Hepatocyte (in vitro differentiated cells): ENCODE measurements at regions not wholly inside any gene's neighbourhood (a gene's known extent, or its start where the extent isn't known, plus 50 kb on each side); places are given as distances from the start of the nearest gene placed in this dataset.

Experiments used
- EZH2 ChIP-seq: fragments of 200-600 bp; sonication (generic); IDR thresholded peaks from 2 replicates; pipeline ENCODE4 v1.6.1; 2016; ENCODE audit warnings: antibody characterized with exemption, mild to moderate bottlenecking, borderline replicate concordance
- TF ChIP-seq, protein P1 (sequence below): fragments of 200-600 bp; sonication (generic); IDR thresholded peaks from 2 replicates; pipeline ENCODE4 v1.5.1; 2016; ENCODE audit warnings: antibody characterized with exemption, mild to moderate bottlenecking; ENCODE audit not compliant: poor library complexity

DNA sequence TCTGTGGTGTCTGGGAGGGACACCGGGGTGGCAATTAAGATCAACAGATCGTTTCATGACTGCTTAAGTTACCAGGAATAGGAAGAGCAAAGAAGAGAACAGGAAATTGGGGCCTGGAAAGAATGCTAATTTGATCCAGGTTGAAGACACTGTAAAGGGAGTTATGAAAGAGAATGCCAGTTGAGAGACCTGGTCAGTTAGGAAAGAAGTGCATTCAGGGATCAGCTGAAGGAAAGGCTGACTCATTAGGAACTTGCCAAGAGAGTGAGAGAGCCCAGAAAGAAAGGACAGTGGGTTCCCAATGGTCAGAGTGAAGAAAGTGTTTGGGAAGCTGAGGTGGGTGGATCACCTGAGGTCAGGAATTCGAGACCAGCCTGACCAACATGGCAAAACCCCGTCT lies 119.6 kb downstream of the UBE2U start:
- TF ChIP-seq EZH2 = no peak
- TF ChIP-seq, protein P1, sequence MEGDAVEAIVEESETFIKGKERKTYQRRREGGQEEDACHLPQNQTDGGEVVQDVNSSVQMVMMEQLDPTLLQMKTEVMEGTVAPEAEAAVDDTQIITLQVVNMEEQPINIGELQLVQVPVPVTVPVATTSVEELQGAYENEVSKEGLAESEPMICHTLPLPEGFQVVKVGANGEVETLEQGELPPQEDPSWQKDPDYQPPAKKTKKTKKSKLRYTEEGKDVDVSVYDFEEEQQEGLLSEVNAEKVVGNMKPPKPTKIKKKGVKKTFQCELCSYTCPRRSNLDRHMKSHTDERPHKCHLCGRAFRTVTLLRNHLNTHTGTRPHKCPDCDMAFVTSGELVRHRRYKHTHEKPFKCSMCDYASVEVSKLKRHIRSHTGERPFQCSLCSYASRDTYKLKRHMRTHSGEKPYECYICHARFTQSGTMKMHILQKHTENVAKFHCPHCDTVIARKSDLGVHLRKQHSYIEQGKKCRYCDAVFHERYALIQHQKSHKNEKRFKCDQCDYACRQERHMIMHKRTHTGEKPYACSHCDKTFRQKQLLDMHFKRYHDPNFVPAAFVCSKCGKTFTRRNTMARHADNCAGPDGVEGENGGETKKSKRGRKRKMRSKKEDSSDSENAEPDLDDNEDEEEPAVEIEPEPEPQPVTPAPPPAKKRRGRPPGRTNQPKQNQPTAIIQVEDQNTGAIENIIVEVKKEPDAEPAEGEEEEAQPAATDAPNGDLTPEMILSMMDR = no peak
